ENCODE measurements at regions not wholly inside any gene's neighbourhood (a gene's known extent, or its start where the extent isn't known, plus 50 kb on each side); places are given as distances from the start of the nearest gene placed in this dataset.

GRCh38 chr2:60029566-60029883 is 523.9 kb downstream of the BCL11A start:
- no peak for TF ChIP-seq CTCF (IDR thresholded peaks at IDR 0.05)
- no peak for TF ChIP-seq POLR2A (IDR thresholded peaks at IDR 0.05)
